HTR-8/SVneo (cell line): ENCODE measurements at regions not wholly inside any gene's neighbourhood (a gene's known extent, or its start where the extent isn't known, plus 50 kb on each side); places are given as distances from the start of the nearest gene placed in this dataset.
A peak's percentile ranks its signal among the peaks of the same experiment; 100 is the strongest.

Experiments
- DNase-seq: peaks from one replicate; pipeline ENCODE4 v3.0.0; 2011; ENCODE audit warnings: low spot score, mixed read lengths; ENCODE audit not compliant: insufficient read length
- FAIRE-seq: peaks from 2 replicates; lab custom pipeline; 2011; peaks lifted over from hg19 to GRCh38; lab: Jason Lieb, UNC

- DNase-seq: peak; percentile 11
- no peak for FAIRE-seq
Observed at GRCh38 chr20:22974354-22974753, 60.8 kb upstream of the SSTR4 start.

- FAIRE-seq: no peak
Observed at GRCh38 chr20:22977047-22977785, 57.9 kb upstream of the SSTR4 start.

GRCh38 chr20:22984008-22984407, 51.1 kb upstream of the SSTR4 start:
- FAIRE-seq (no peak), DNase-seq (no peak)

More at GRCh38 chr20:22977047-22977785, 57.9 kb upstream of the SSTR4 start:
- no peak for DNase-seq

- DNase-seq: no peak
- no peak for FAIRE-seq
Observed at GRCh38 chr20:22984606-22985005, 50.5 kb upstream of the SSTR4 start.

- no peak for DNase-seq
- FAIRE-seq: no peak
Observed at GRCh38 chr20:22985239-22985778, 49.8 kb upstream of the SSTR4 start.
